Tibial nerve (tissue), 4 donors: ENCODE measurements at regions not wholly inside any gene's neighbourhood (a gene's known extent, or its start where the extent isn't known, plus 50 kb on each side); places are given as distances from the start of the nearest gene placed in this dataset.

Experiments used
- DNase-seq, 2 donors: peaks; one replicate each; pipeline ENCODE4 v3.0.0-alpha.2; 2019; ENCODE audit warnings: low spot score in 2 of 2
- H3K27ac ChIP-seq, 4 donors: fragments of 200-600 bp; sonication (generic) in 3 of 4; one replicate each; pipeline ENCODE4 v1.5.1; 2017 to 2019; ENCODE audit warnings: mild to moderate bottlenecking in 1 of 4
- H3K27me3 ChIP-seq, 2 donors: fragments of 200-600 bp; sonication (generic) in 1 of 2; one replicate each; pipeline versions ENCODE4 v1.5.1 to v1.6.0; 2017 to 2019
- H3K36me3 ChIP-seq, 3 donors: fragments of 200-600 bp; sonication (generic); one replicate each; pipeline ENCODE4 v1.5.1; 2018 to 2019
- H3K4me1 ChIP-seq, 4 donors: fragments of 200-600 bp; sonication (generic) in 3 of 4; one replicate each; pipeline ENCODE4 v1.5.1; 2017 to 2019
- H3K4me3 ChIP-seq, 4 donors: fragments of 200-600 bp; sonication (generic) in 3 of 4; one replicate each; pipeline ENCODE4 v1.5.1; 2017 to 2019; ENCODE audit warnings: mild to moderate bottlenecking in 1 of 4, moderate library complexity in 1 of 4
- H3K9me3 ChIP-seq, 4 donors: fragments of 200-600 bp; sonication (generic) in 3 of 4; one replicate each; pipeline ENCODE4 v1.5.1; 2017 to 2019
- CTCF ChIP-seq, 5 experiments: fragments of 200-600 bp in 3 of 5; fragments of 450-650 bp in 2 of 5; sonication (generic) in 3 of 5; IDR thresholded peaks; one replicate each; pipeline ENCODE4 v1.5.1; 2016 to 2019; ENCODE audit warnings: antibody characterized with exemption in 5 of 5, mild to moderate bottlenecking in 3 of 5, moderate library complexity in 2 of 5
- EP300 ChIP-seq, 2 donors: sonication (generic); formaldehyde crosslinking; IDR thresholded peaks; one replicate each; pipeline ENCODE4 v1.6.1; 2017; ENCODE audit warnings: antibody characterized with exemption in 2 of 2, mild to moderate bottlenecking in 1 of 2
- POLR2A ChIP-seq, 2 donors: fragments of 450-650 bp; IDR thresholded peaks; one replicate each; pipeline ENCODE4 v1.6.1; 2017; ENCODE audit warnings: antibody characterized with exemption in 2 of 2, mild to moderate bottlenecking in 2 of 2, moderate library complexity in 2 of 2
- WGBS, 2 donors: methylation state at CpG; one replicate each; pipeline ENCODE4 v1.1.5; 2018; 5-methylcytosine and 5-hydroxymethylcytosine counted together

DNA sequence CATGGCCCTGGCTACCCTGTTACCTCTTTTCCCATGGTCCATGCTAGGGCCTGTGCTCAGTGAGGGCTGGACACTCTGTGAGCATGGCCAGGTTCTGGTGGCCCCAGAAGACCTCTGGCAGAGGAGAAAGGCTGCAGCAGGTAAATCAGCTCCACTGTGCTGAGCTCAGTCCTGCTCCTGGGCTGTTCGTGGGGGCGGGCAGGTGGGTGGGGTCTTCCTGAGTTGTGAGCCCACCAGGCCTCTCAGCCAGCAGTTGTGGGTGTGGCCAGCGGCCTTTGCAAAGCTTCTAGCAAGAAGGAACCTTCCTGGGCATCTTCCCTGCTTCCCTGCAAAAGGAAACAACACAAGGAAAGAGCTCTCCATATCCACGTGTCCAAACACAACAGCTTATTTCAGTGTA lies 85.3 kb upstream of the STX18 start:
- Histone ChIP-seq H3K27ac (no peak overlapping the region), H3K4me3 (no peak overlapping the region), H3K27me3 (no peaks in the 10 kb centered on the region), H3K36me3 (no peaks in the 10 kb centered on the region), H3K4me1 (no peaks in the 10 kb centered on the region), H3K9me3 (peaks cover 0 to 2% (median 0%) of the 10 kb centered on the region in 4 donors)
- no peak for TF ChIP-seq CTCF (IDR thresholded peaks at IDR 0.05)
- no peak for TF ChIP-seq POLR2A (IDR thresholded peaks at IDR 0.05)
- no peak for TF ChIP-seq EP300 (IDR thresholded peaks at IDR 0.05)
- WGBS, 2 donors = 48 to 57% methylated on average over 2 to 4 of the region's 4 CpGs
- DNase-seq = no peak

DNA sequence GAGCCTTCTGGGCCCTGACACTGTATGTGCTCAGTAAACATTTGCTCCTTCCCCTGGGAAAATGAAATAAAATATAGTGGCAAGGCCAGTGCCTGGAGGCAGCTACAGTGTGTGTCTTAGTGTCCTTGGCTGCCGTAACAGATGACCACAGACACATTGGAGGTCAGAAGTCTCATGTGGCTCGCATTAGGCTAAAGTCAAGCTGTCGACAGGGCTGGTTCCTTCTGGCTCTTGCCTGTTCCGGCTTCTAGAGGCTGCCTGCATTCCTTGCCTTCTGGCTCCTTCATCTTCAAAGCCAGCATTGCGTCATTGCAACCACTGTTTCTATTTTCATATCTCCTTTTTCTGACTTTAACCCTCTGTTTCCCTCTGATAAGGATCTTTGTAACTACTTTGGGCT lies 83.6 kb upstream of the STX18 start:
- H3K27ac ChIP-seq = no peak overlapping the region
- no peaks in the 10 kb centered on the region for H3K36me3 ChIP-seq
- 31 to 43% methylated on average over 5 of the region's 5 CpGs for WGBS, 2 donors
- no peaks in the 10 kb centered on the region for H3K27me3 ChIP-seq
- no peaks in the 10 kb centered on the region for H3K4me1 ChIP-seq
- no peak for DNase-seq
- TF ChIP-seq CTCF (IDR thresholded peaks at IDR 0.05) (no peak), POLR2A (IDR thresholded peaks at IDR 0.05) (no peak), EP300 (IDR thresholded peaks at IDR 0.05) (no peak)
- peaks cover 0 to 2% (median 0%) of the 10 kb centered on the region in 4 donors for H3K9me3 ChIP-seq
- H3K4me3 ChIP-seq = no peak overlapping the region

DNA sequence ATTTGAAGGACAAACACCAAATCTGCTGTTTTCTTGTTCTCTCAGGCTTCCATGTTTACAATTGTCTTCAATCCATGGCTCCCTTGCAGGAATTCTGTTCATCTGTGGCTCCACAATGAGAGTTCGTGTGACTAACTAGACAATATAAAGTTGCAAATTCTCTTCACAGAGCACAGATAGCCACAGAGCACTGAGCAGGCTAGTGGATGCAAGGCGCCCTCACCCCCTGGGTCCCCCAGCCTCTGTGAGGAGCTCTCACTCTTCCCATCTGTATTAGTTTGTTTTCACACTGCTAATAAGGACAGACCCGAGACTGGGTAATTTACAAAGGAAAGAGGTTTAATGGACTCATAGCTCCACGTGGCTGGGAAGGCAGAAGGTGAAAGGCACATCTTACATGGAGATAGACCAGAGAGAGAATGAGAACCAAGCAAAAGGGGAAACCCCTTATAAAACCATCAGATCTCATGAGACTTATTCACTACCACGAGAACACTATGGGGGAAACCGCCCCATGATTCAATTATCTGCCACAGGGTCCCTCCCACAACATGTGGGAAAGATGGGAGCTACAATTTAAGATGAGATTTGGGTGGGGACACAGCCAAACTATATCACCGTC lies 82.5 kb upstream of the STX18 start:
- H3K36me3 ChIP-seq = no peaks in the 10 kb centered on the region
- no peak for TF ChIP-seq EP300 (IDR thresholded peaks at IDR 0.05)
- TF ChIP-seq POLR2A (IDR thresholded peaks at IDR 0.05) = no peak
- TF ChIP-seq CTCF (IDR thresholded peaks at IDR 0.05) = no peak
- 66 to 79% methylated on average over 7 of the region's 7 CpGs for WGBS, 2 donors
- no peak for DNase-seq
- no peak overlapping the region for H3K4me3 ChIP-seq
- no peaks in the 10 kb centered on the region for H3K27me3 ChIP-seq
- no peaks in the 10 kb centered on the region for H3K4me1 ChIP-seq
- peaks cover 0 to 2% (median 0%) of the 10 kb centered on the region in 4 donors for H3K9me3 ChIP-seq
- no peak overlapping the region for H3K27ac ChIP-seq

- no peak for DNase-seq
- TF ChIP-seq POLR2A (IDR thresholded peaks at IDR 0.05) = no peak
- no peak for TF ChIP-seq EP300 (IDR thresholded peaks at IDR 0.05)
- no peak for TF ChIP-seq CTCF (IDR thresholded peaks at IDR 0.05)
- peaks cover 0 to 6% (median 0%) of the 10 kb centered on the region in 3 donors for H3K36me3 ChIP-seq
- no peaks in the 10 kb centered on the region for H3K27me3 ChIP-seq
- 87% methylated on average over 5 of the region's 5 CpGs for WGBS, 2 donors
- H3K4me1 ChIP-seq = no peaks in the 10 kb centered on the region
- H3K4me3 ChIP-seq = no peak overlapping the region
- H3K27ac ChIP-seq = no peak overlapping the region
- peaks cover 0 to 7% (median 1%) of the 10 kb centered on the region in 4 donors for H3K9me3 ChIP-seq
These were observed 78.0 kb upstream of the STX18 start for GRCh38 chr4:4619821-4620220.

GRCh38 chr4:4618847-4619246 lies 77.0 kb upstream of the STX18 start:
- Histone ChIP-seq H3K36me3 (peaks cover 0 to 6% (median 0%) of the 10 kb centered on the region in 3 donors), H3K4me3 (no peak overlapping the region), H3K27ac (no peak overlapping the region), H3K9me3 (peaks cover 0 to 7% (median 1%) of the 10 kb centered on the region in 4 donors), H3K27me3 (no peaks in the 10 kb centered on the region), H3K4me1 (no peaks in the 10 kb centered on the region)
- 79 to 80% methylated on average over 1 of the region's 1 CpG for WGBS, 2 donors
- DNase-seq = no peak
- no peak for TF ChIP-seq CTCF (IDR thresholded peaks at IDR 0.05)
- no peak for TF ChIP-seq POLR2A (IDR thresholded peaks at IDR 0.05)
- no peak for TF ChIP-seq EP300 (IDR thresholded peaks at IDR 0.05)
